ENCODE measurements at regions not wholly inside any gene's neighbourhood (a gene's known extent, or its start where the extent isn't known, plus 50 kb on each side); places are given as distances from the start of the nearest gene placed in this dataset.

GRCh38 chr10:107855301-107856046 is 691.0 kb upstream of the SORCS1 start:
- DNase-seq = no peak

- no peak for DNase-seq
Measured at GRCh38 chr10:107848726-107849360, 684.3 kb upstream of the SORCS1 start.

GRCh38 chr10:107847620-107848019 is 683.1 kb upstream of the SORCS1 start:
- DNase-seq = no peak

GRCh38 chr10:107834706-107835105 is 670.2 kb upstream of the SORCS1 start:
- no peak for DNase-seq

GRCh38 chr10:107831772-107832171 is 667.3 kb upstream of the SORCS1 start:
- no peak for DNase-seq

- no peak for DNase-seq
Measured at GRCh38 chr10:107829161-107829560, 664.7 kb upstream of the SORCS1 start.

GRCh38 chr10:107826171-107826570 is 661.7 kb upstream of the SORCS1 start:
- DNase-seq = no peak

- DNase-seq = no peak
Measured at GRCh38 chr10:107814865-107815487, 650.5 kb upstream of the SORCS1 start.

GRCh38 chr10:107813451-107814162 is 649.1 kb upstream of the SORCS1 start:
- DNase-seq = no peak

GRCh38 chr10:107809889-107810288 is 645.4 kb upstream of the SORCS1 start:
- DNase-seq = no peak

GRCh38 chr10:107807836-107808235 is 643.3 kb upstream of the SORCS1 start:
- DNase-seq = no peak

GRCh38 chr10:107806026-107806425 is 641.5 kb upstream of the SORCS1 start:
- no peak for DNase-seq

- no peak for DNase-seq
Measured at GRCh38 chr10:107803546-107803945, 639.0 kb upstream of the SORCS1 start.

GRCh38 chr10:107800061-107800460 is 635.6 kb upstream of the SORCS1 start:
- no peak for DNase-seq

GRCh38 chr10:107790271-107790670 is 625.8 kb upstream of the SORCS1 start:
- DNase-seq = no peak

GRCh38 chr10:107771066-107771465 is 606.6 kb upstream of the SORCS1 start:
- DNase-seq = no peak

GRCh38 chr10:107767185-107767584 is 602.7 kb upstream of the SORCS1 start:
- DNase-seq = no peak

- no peak for DNase-seq
Measured at GRCh38 chr10:107754814-107755213, 590.3 kb upstream of the SORCS1 start.

GRCh38 chr10:107749235-107749634 is 584.7 kb upstream of the SORCS1 start:
- DNase-seq = no peak

- DNase-seq = no peak
Measured at GRCh38 chr10:107747851-107748250, 583.3 kb upstream of the SORCS1 start.

- DNase-seq = no peak
Measured at GRCh38 chr10:107741971-107742370, 577.5 kb upstream of the SORCS1 start.

- no peak for DNase-seq
Measured at GRCh38 chr10:107740962-107741690, 576.6 kb upstream of the SORCS1 start.

- no peak for DNase-seq
Measured at GRCh38 chr10:107739951-107740350, 575.4 kb upstream of the SORCS1 start.

Data from stimulated activated CD4-positive, alpha-beta T cell treated with anti-CD3 and anti-CD28 coated beads, Interleukin-4, amount 100 ng/mL, for 24 hours (primary cell).